ENCODE measurements at regions not wholly inside any gene's neighbourhood (a gene's known extent, or its start where the extent isn't known, plus 50 kb on each side); places are given as distances from the start of the nearest gene placed in this dataset.

DNA sequence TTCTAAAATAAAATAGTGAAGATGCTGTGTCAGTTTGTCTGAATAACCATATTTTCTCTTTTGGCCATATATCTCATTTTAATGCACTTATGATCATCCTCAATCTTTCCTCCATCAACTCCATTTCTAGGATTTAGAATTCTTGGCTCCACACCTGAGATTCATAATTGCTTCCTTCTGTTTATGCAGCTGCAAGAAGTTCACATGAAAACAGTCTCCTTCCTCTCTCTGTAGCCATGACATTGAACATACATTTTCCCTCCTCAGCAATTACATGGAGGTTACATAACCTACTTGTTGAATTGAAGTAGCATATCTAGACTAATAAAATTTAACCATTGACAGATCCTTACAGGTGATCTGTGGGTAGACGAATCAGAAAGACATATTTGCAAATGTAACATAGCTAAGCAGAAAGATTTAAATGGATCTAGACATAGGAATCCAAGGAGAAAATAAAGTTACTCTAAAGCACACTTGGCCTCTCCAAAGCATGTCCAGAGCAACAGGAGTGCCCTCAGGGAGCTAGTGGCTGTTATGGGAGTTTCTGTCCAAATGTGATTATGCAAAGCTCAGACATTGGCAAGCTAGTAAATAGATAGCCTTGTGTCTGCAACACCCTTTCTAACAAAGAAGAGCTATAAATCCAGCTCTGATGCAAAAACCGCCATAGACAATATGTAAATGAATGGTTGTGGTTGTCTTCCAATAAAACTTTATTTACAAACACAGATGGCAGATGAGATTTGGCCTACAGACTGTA lies 119.9 kb upstream of the MPPED2 start:
- TF ChIP-seq, protein P1, sequence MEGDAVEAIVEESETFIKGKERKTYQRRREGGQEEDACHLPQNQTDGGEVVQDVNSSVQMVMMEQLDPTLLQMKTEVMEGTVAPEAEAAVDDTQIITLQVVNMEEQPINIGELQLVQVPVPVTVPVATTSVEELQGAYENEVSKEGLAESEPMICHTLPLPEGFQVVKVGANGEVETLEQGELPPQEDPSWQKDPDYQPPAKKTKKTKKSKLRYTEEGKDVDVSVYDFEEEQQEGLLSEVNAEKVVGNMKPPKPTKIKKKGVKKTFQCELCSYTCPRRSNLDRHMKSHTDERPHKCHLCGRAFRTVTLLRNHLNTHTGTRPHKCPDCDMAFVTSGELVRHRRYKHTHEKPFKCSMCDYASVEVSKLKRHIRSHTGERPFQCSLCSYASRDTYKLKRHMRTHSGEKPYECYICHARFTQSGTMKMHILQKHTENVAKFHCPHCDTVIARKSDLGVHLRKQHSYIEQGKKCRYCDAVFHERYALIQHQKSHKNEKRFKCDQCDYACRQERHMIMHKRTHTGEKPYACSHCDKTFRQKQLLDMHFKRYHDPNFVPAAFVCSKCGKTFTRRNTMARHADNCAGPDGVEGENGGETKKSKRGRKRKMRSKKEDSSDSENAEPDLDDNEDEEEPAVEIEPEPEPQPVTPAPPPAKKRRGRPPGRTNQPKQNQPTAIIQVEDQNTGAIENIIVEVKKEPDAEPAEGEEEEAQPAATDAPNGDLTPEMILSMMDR (IDR thresholded peaks at IDR 0.05) = no peak
- no peak for TF ChIP-seq POLR2A (IDR thresholded peaks at IDR 0.05)

Measured in tibial nerve (tissue), 3 donors.